ENCODE measurements at regions not wholly inside any gene's neighbourhood (a gene's known extent, or its start where the extent isn't known, plus 50 kb on each side); places are given as distances from the start of the nearest gene placed in this dataset.

DNA sequence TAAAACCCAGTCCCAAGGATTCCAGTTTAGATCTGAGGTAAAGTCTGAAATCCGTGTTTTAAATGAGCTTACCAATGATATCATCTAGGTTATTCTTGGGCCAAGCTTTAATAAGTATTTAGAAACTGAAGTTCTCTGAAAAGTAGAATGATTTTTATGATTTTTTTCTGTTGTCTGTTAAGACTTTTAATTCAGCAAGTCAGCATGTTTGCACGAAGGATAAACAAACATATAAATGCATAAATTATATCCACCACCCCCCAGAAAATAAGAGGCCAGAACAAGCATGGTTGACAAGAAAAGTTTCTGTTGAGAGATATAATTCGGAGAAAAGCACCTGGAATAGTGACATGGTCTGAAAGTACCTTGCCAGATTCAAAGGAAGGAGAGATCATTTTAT is 655.7 kb downstream of the NOVA1 start:
- Histone ChIP-seq H4K5ac (ENCODE audit: insufficient read length, low read depth, low read length) (no peak overlapping the region), H2BK5ac (ENCODE audit: insufficient read length, low read length) (no peak overlapping the region), H2BK12ac (ENCODE audit: insufficient read length, low read depth, low read length) (no peak overlapping the region), H3K27ac (ENCODE audit: insufficient read length, low read depth, low read length) (no peak overlapping the region), H3K4me2 (ENCODE audit: insufficient read depth, insufficient read length, low read length) (no peak overlapping the region), H3K9me3 (ENCODE audit: control insufficient read depth, low read depth, low read length) (no peaks in the 10 kb centered on the region), H3K79me1 (ENCODE audit: insufficient read depth, low read depth, low read length, poor library complexity, severe bottlenecking) (no peaks in the 10 kb centered on the region), H3K56ac (ENCODE audit: insufficient read length, low read depth, low read length) (no peak overlapping the region), H2AFZ (ENCODE audit: low read length) (no peak overlapping the region), H2BK15ac (ENCODE audit: low read depth, low read length) (no peak overlapping the region), H4K91ac (ENCODE audit: insufficient read length, low read depth, low read length) (no peak overlapping the region), H3K18ac (ENCODE audit: insufficient read length, low read depth, low read length) (no peak overlapping the region), H3K23ac (ENCODE audit: insufficient read length, low read depth, low read length) (no peak overlapping the region), H2BK20ac (ENCODE audit: low read depth, low read length, poor library complexity, severe bottlenecking) (no peak overlapping the region), H3K14ac (ENCODE audit: insufficient read depth, low read length) (no peak overlapping the region), H3K4ac (ENCODE audit: low read depth, low read length) (no peak overlapping the region), H3T11ph (ENCODE audit: low read length) (no peak overlapping the region), H4K8ac (replicated peaks; ENCODE audit: insufficient read length, low read depth, low read length) (no peak overlapping the region), H3K4me1 (ENCODE audit: insufficient read depth, low read length) (no peaks in the 10 kb centered on the region), H3K9ac (ENCODE audit: extremely low read depth, insufficient read length, low read length) (no peak overlapping the region), H3K79me2 (ENCODE audit: insufficient read depth, low read length) (no peaks in the 10 kb centered on the region), H3K27me3 (ENCODE audit: insufficient read depth, low read length) (no peaks in the 10 kb centered on the region), H4K20me1 (ENCODE audit: control insufficient read depth, insufficient read depth, insufficient read length) (no peaks in the 10 kb centered on the region), H2AK5ac (ENCODE audit: insufficient read length, low read length) (no peak overlapping the region), H3K23me2 (ENCODE audit: insufficient read length, low read depth, low read length, poor library complexity, severe bottlenecking) (no peaks in the 10 kb centered on the region), H2BK120ac (ENCODE audit: low read depth, low read length, poor library complexity, severe bottlenecking) (no peak overlapping the region)
- no peaks in the 10 kb centered on the region for H3K27me3 Mint-ChIP-seq (ENCODE audit: low read depth)
- H3K9me3 Mint-ChIP-seq: no peaks in the 10 kb centered on the region
- DNase-seq: no peak
- TF ChIP-seq CTCF (conservative IDR thresholded peaks at IDR 0.05): no peak
- H3K36me3 Mint-ChIP-seq (ENCODE audit: insufficient read depth in 1 of 3, low read depth in 3 of 3): no peaks in the 10 kb centered on the region
- H3K4me3 Mint-ChIP-seq: no peak overlapping the region
- H3K4me1 Mint-ChIP-seq: 0 out of 4 replicates have a peak, but pooled peaks cover 0 to 2% of the 10 kb centered on the region in 2 experiments
- H3K27ac Mint-ChIP-seq: no peak overlapping the region
- WGBS (ENCODE audit: extremely low coverage, insufficient read length, low lambda C conversion rate): no CpG with 5 or more reads among the region's 3 CpGs

Data from H9 (cell line).